ENCODE measurements at regions not wholly inside any gene's neighbourhood (a gene's known extent, or its start where the extent isn't known, plus 50 kb on each side); places are given as distances from the start of the nearest gene placed in this dataset.

GRCh38 chr20:52820641-52821292 lies 151.4 kb upstream of the TSHZ2 start:
- TF ChIP-seq POLR2AphosphoS5 (IDR thresholded peaks at IDR 0.05; ENCODE audit: borderline replicate concordance, low read depth, low read length) (no peak), EZH2 (IDR thresholded peaks at IDR 0.05) (no peak), FOXP2 (optimal IDR thresholded peaks at IDR 0.05; ENCODE audit: control extremely low read depth, extremely low read length, insufficient read depth) (no peak)

Measured in SK-N-MC (cell line).